HG02884 (cell line): ENCODE measurements at regions not wholly inside any gene's neighbourhood (a gene's known extent, or its start where the extent isn't known, plus 50 kb on each side); places are given as distances from the start of the nearest gene placed in this dataset.

Experiments used
- ATAC-seq: cut with Tn5 transposase; IDR thresholded peaks from one replicate; pipeline ENCODE4 v1.9.1; 2021; ENCODE audit warnings: mild to moderate bottlenecking, moderate library complexity; ENCODE audit not compliant: unreplicated experiment

- peak; percentile 76 for ATAC-seq
Measured at GRCh38 chr3:182729903-182730674, 63.2 kb upstream of the ATP11B start.

- ATAC-seq: no peak
Measured at GRCh38 chr3:182730675-182731042, 62.6 kb upstream of the ATP11B start.

GRCh38 chr3:182731764-182732163 is 61.5 kb upstream of the ATP11B start:
- ATAC-seq: no peak

- no peak for ATAC-seq
Measured at GRCh38 chr3:182732232-182733015, 60.9 kb upstream of the ATP11B start.

- no peak for ATAC-seq
Measured at GRCh38 chr3:182735672-182736071, 57.6 kb upstream of the ATP11B start.

DNA sequence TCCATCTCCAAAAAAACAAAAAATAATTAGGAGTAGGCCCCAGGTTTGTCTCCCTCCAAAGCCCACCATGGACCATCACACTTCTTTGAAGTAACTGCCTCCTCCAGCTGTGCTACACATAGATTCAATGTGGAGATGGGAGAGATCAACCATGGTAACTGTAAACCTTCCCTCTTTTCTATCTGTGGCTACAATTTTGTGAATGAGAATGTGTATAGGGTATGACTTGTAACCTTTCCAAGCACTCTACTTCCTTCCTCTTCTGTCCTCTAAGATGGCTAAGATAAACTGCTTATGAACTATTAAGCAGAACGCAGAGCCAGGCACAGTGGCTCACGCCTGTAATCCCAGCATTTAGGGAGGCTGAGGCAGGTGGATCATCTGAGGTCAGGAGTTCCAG is 55.5 kb upstream of the ATP11B start:
- no peak for ATAC-seq

- ATAC-seq: no peak
Measured at GRCh38 chr3:182738583-182739411, 54.5 kb upstream of the ATP11B start.

DNA sequence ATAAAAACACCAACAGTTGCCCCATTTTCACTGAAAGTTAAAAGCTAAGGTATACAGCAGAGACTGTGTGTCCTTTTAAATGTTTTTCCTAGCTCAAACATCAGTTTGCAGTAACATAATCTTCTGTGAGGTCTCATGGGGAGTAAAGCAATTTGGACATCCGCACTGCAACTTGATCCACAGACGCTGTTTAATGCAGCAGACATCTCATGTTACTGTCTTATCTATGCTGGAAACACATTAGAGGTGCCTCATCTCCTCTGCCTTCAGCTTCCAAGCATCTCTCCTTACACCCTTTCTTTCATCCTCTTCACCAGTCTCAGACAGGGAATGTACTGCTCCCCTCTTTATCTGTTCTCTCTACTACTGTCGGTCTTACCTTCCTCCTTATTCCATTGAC is 53.7 kb upstream of the ATP11B start:
- ATAC-seq: no peak

DNA sequence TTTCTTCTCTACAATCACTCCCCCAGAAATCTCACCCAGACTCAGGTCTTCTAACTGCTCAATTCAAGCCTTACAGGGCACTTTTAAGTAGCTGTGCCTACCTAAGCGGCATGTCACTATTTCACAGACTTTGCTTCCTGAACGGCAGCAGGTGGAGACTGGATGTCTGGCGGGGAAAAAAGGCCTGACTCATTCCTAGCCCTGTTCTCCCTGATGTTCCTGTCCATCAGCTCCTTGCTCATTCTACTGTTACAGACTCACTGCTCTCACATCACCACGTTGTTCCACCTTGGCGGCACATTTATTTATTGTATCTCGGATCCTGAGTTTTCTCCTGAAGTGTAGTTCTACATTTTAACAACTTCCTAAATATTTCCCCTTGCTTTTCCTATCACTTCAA is 52.6 kb upstream of the ATP11B start:
- no peak for ATAC-seq

GRCh38 chr3:182741214-182741613 is 52.1 kb upstream of the ATP11B start:
- no peak for ATAC-seq
